Thoracic aorta (tissue), 2 donors: ENCODE measurements at regions not wholly inside any gene's neighbourhood (a gene's known extent, or its start where the extent isn't known, plus 50 kb on each side); places are given as distances from the start of the nearest gene placed in this dataset.

Experiments used
- ATAC-seq: fragments of 150-250 bp; one replicate; pipeline ENCODE4 v1.8.0; 2017; ENCODE audit warnings: low read depth; ENCODE audit not compliant: insufficient number of reproducible peaks, low FRiP score
- DNase-seq: peaks from one replicate; pipeline ENCODE4 v3.0.0-alpha.2; 2020; ENCODE audit warnings: low spot score
- H3K27ac ChIP-seq, 2 donors: fragments of 200-600 bp; sonication (generic); 1 replicate in 1 of 2; 2 replicates in 1 of 2; pipeline ENCODE4 v1.5.1; 2016; ENCODE audit warnings: mild to moderate bottlenecking in 2 of 2, moderate library complexity in 2 of 2
- H3K27me3 ChIP-seq: fragments of 200-600 bp; sonication (generic); replicated peaks from 2 replicates; pipeline ENCODE4 v1.6.0; 2016; ENCODE audit warnings: mild to moderate bottlenecking; ENCODE audit not compliant: insufficient read depth
- H3K36me3 ChIP-seq: fragments of 200-600 bp; sonication (generic); one replicate; pipeline ENCODE4 v1.5.1; 2016
- H3K4me1 ChIP-seq, 2 donors: fragments of 200-600 bp; sonication (generic); 1 replicate in 1 of 2; 2 replicates in 1 of 2; pipeline versions ENCODE4 v1.5.1 to v1.6.0; 2016; ENCODE audit warnings: low read depth in 2 of 2, mild to moderate bottlenecking in 1 of 2; ENCODE audit not compliant: control insufficient read depth in 1 of 2
- H3K4me3 ChIP-seq: fragments of 200-600 bp; sonication (generic); 2 replicates; pipeline ENCODE4 v1.5.1; 2016; ENCODE audit warnings: mild to moderate bottlenecking
- H3K9me3 ChIP-seq: fragments of 200-600 bp; sonication (generic); 2 replicates; pipeline ENCODE4 v1.5.1; 2016
- TF ChIP-seq, protein P1 (sequence below): fragments of 200-600 bp; sonication (generic); IDR thresholded peaks from one replicate; pipeline ENCODE4 v1.5.1; 2019; ENCODE audit warnings: antibody characterized with exemption

DNA sequence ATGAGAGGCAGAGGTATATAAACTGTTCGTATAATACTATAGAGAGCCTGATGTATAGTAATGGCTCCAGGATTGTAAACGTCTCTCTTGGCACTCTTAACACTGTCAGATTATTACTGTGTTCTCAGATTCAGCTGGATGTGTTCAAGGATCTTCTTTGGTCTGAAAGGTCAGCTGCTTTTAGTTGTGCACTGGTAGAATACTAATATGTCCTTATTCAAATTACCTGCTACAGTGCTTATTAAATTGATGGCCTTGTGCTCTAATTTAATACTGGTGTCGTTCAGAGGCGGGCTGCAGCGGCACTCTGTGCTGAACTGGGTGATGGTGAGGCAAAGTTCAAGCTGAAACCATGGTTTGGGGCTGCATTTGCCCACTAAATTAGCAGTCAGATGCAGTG is 216.7 kb upstream of the ARRDC3 start:
- DNase-seq = no peak
- H3K9me3 ChIP-seq = no peaks in the 10 kb centered on the region
- no peaks in the 10 kb centered on the region for H3K4me1 ChIP-seq
- H3K27me3 ChIP-seq = no peaks in the 10 kb centered on the region
- no peak overlapping the region for H3K27ac ChIP-seq
- no peak for ATAC-seq
- H3K36me3 ChIP-seq = no peaks in the 10 kb centered on the region
- no peak overlapping the region for H3K4me3 ChIP-seq
- TF ChIP-seq, protein P1, sequence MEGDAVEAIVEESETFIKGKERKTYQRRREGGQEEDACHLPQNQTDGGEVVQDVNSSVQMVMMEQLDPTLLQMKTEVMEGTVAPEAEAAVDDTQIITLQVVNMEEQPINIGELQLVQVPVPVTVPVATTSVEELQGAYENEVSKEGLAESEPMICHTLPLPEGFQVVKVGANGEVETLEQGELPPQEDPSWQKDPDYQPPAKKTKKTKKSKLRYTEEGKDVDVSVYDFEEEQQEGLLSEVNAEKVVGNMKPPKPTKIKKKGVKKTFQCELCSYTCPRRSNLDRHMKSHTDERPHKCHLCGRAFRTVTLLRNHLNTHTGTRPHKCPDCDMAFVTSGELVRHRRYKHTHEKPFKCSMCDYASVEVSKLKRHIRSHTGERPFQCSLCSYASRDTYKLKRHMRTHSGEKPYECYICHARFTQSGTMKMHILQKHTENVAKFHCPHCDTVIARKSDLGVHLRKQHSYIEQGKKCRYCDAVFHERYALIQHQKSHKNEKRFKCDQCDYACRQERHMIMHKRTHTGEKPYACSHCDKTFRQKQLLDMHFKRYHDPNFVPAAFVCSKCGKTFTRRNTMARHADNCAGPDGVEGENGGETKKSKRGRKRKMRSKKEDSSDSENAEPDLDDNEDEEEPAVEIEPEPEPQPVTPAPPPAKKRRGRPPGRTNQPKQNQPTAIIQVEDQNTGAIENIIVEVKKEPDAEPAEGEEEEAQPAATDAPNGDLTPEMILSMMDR = no peak

DNA sequence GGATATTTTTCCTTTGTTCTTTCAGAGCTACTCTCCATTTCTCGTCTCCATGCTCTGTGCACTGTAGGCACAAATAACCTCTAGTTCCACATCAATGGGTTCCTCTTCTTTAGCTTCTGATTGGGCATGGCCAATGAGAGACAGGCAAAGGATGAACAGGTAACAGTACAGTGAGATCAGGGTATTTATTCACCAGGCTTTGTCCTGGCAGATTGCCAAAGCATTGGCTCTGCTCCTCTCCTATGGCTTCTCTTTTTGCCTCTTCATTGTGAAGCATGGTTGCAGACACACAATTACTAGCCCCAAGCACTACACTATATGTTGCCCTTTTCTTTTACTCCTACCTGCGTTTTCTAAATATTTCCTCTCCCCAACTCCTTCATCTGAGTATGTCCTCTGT is 215.1 kb upstream of the ARRDC3 start:
- no peak overlapping the region for H3K27ac ChIP-seq
- no peak overlapping the region for H3K4me3 ChIP-seq
- H3K4me1 ChIP-seq = no peaks in the 10 kb centered on the region
- H3K9me3 ChIP-seq = peaks cover 4% of the 10 kb centered on the region
- no peaks in the 10 kb centered on the region for H3K36me3 ChIP-seq
- no peak for ATAC-seq
- no peaks in the 10 kb centered on the region for H3K27me3 ChIP-seq
- no peak for DNase-seq
- TF ChIP-seq, protein P1 = no peak

DNA sequence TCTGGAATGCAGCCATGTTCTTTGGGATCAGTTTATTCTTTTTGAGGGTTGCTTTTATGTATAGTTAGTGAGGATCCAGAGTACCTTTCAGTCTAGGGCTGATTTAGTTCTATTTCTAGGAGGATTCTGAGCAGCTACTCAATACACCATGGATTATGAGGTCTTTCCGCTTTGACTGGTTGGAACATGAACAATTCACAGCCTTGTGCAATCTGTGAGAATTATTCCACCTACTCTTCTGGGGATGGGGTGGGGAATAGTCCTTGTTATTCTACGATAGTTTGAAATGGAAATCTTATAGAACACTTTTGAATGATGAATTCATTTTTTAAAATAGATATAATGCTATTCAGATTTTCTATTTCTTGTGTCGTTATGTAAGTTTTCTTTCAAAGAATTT is 212.3 kb upstream of the ARRDC3 start:
- DNase-seq = no peak

DNA sequence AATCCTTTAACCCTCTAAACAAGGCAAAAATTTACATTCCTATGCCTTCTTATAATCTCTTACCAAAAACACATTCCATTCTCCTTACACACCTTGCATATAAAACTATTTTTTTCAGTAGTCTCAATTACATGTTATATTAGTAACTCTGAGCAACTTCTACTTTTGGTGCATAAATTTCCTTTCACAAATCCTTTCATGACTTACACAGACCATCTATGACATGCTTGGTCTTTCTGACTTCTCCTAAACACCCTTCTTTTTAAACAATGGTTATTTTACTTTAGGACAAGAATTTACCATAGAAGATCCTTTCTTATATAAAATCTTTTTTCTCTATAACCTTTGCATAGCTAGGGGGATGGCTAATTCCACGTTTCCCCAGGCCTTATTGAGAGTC is 208.0 kb upstream of the ARRDC3 start:
- Histone ChIP-seq H3K4me1 (no peaks in the 10 kb centered on the region), H3K9me3 (peaks cover 8% of the 10 kb centered on the region), H3K36me3 (no peaks in the 10 kb centered on the region), H3K27me3 (no peaks in the 10 kb centered on the region), H3K27ac (no peak overlapping the region), H3K4me3 (no peak overlapping the region)
- DNase-seq = no peak
- TF ChIP-seq, protein P1 = no peak
- ATAC-seq = no peak

More for the DNA sequence above, 212.3 kb upstream of the ARRDC3 start:
- H3K4me3 ChIP-seq = no peak overlapping the region
- TF ChIP-seq, protein P1 = no peak
- no peaks in the 10 kb centered on the region for H3K36me3 ChIP-seq
- H3K27me3 ChIP-seq = no peaks in the 10 kb centered on the region
- ATAC-seq = no peak
- H3K4me1 ChIP-seq = no peaks in the 10 kb centered on the region
- peaks cover 8% of the 10 kb centered on the region for H3K9me3 ChIP-seq
- H3K27ac ChIP-seq = no peak overlapping the region

- no peak for ATAC-seq
- TF ChIP-seq, protein P1 = no peak
Measured at GRCh38 chr5:91586232-91586631, 203.1 kb upstream of the ARRDC3 start.

More at GRCh38 chr5:91586232-91586631, 203.1 kb upstream of the ARRDC3 start:
- Histone ChIP-seq H3K27ac (no peak overlapping the region), H3K9me3 (peaks cover 2% of the 10 kb centered on the region), H3K4me1 (no peaks in the 10 kb centered on the region), H3K36me3 (no peaks in the 10 kb centered on the region), H3K4me3 (no peak overlapping the region), H3K27me3 (no peaks in the 10 kb centered on the region)
- DNase-seq = no peak
